H1 (cell line): ENCODE measurements at regions not wholly inside any gene's neighbourhood (a gene's known extent, or its start where the extent isn't known, plus 50 kb on each side); places are given as distances from the start of the nearest gene placed in this dataset.
A peak's percentile ranks its signal among the peaks of the same experiment; 100 is the strongest.

ENCODE experiments used
- CTCF ChIA-PET: fragments of 300-600 bp; sonication (Branson Sonifier 250); formaldehyde crosslinking; loops from one replicate; lab custom pipeline; 2021; ENCODE audit not compliant: partially characterized antibody; lab: Charles Lee
- POLR2A ChIA-PET: fragments of 300-600 bp; sonication (Branson Sonifier 250); formaldehyde crosslinking; loops from one replicate; lab custom pipeline; 2021; ENCODE audit warnings: inconsistent platforms; ENCODE audit not compliant: partially characterized antibody; lab: Charles Lee
- DNase-seq, 2 experiments: peaks; one replicate each; pipeline versions ENCODE4 v3.0.0 to v3.0.0-alpha.2; 2010 to 2022; ENCODE audit warnings: low spot score in 2 of 2, low read depth in 1 of 2, mixed read lengths in 1 of 2
- FAIRE-seq: peaks from 2 replicates; lab custom pipeline; 2011; peaks lifted over from hg19 to GRCh38; lab: Jason Lieb, UNC
- H2AFZ ChIP-seq: 2 replicates; pipeline ENCODE4 v1.8.1; 2012; ENCODE audit warnings: low read length, inconsistent platforms
- H2AK5ac ChIP-seq: 2 replicates; pipeline ENCODE4 v1.6.1; 2013; ENCODE audit warnings: low read depth, low read length
- H2BK120ac ChIP-seq: replicated peaks from 2 replicates; pipeline ENCODE3; 2013; ENCODE audit warnings: low read depth, low read length, inconsistent platforms
- H2BK12ac ChIP-seq: 2 replicates; pipeline ENCODE4 v1.6.1; 2013; ENCODE audit warnings: low read depth, low read length
- H2BK15ac ChIP-seq: 2 replicates; pipeline ENCODE4 v1.6.1; 2013; ENCODE audit warnings: low read length
- H2BK20ac ChIP-seq: 2 replicates; pipeline ENCODE4 v1.6.1; 2013; ENCODE audit warnings: low read length
- H2BK5ac ChIP-seq: 2 replicates; pipeline ENCODE4 v1.6.1; 2013; ENCODE audit warnings: low read depth, low read length
- H3K14ac ChIP-seq: 2 replicates; pipeline ENCODE4 v1.6.1; 2013; ENCODE audit warnings: inconsistent platforms; ENCODE audit not compliant: insufficient read length
- H3K18ac ChIP-seq: 2 replicates; pipeline ENCODE4 v1.6.1; 2013; ENCODE audit warnings: low read length; ENCODE audit errors: extremely low read depth
- H3K23ac ChIP-seq: 2 replicates; pipeline ENCODE4 v1.6.1; 2013; ENCODE audit warnings: inconsistent platforms; ENCODE audit not compliant: insufficient read length
- H3K23me2 ChIP-seq: 2 replicates; pipeline ENCODE4 v1.6.1; 2013; ENCODE audit warnings: low read depth, low read length
- H3K27ac ChIP-seq: 2 replicates; pipeline ENCODE4 v1.6.1; 2011; ENCODE audit warnings: low read depth, low read length, inconsistent platforms
- H3K27me3 ChIP-seq, 4 experiments: replicated peaks in 1 of 4; 1 replicate in 1 of 4; 2 replicates in 3 of 4; pipeline versions ENCODE4 v1.6.1 to v1.8.1; 2011 to 2013; ENCODE audit warnings: low read length in 3 of 4, mild to moderate bottlenecking in 3 of 4, inconsistent platforms in 2 of 4, mixed read lengths in 2 of 4, moderate library complexity in 1 of 4; ENCODE audit not compliant: control insufficient read depth in 3 of 4, insufficient read depth in 3 of 4; ENCODE audit errors: extremely low read depth in 1 of 4
- H3K36me3 ChIP-seq, 4 experiments: 2 replicates each; pipeline versions ENCODE4 v1.6.1 to v1.8.1; 2011 to 2013; ENCODE audit warnings: mild to moderate bottlenecking in 4 of 4, low read length in 3 of 4, moderate library complexity in 2 of 4, control low read depth in 1 of 4, inconsistent platforms in 1 of 4; ENCODE audit not compliant: insufficient read depth in 4 of 4, control insufficient read depth in 2 of 4
- H3K4ac ChIP-seq: replicated peaks from 2 replicates; pipeline ENCODE3; 2013; ENCODE audit warnings: low read length, low read depth, mixed read lengths, inconsistent platforms; ENCODE audit not compliant: insufficient read length
- H3K4me1 ChIP-seq, 4 experiments: replicated peaks in 1 of 4; 1 replicate in 1 of 4; 2 replicates in 3 of 4; pipeline versions ENCODE4 v1.6.1 to v1.8.1; 2011 to 2013; ENCODE audit warnings: low read length in 3 of 4, inconsistent platforms in 2 of 4, mixed read lengths in 1 of 4; ENCODE audit not compliant: insufficient read depth in 4 of 4, control insufficient read depth in 3 of 4
- H3K4me2 ChIP-seq, 2 experiments: 2 replicates each; pipeline versions ENCODE4 v1.6.1 to v1.8.1; 2011 to 2013; ENCODE audit warnings: low read depth in 2 of 2, low read length in 2 of 2, control low read depth in 1 of 2, inconsistent platforms in 1 of 2, mild to moderate bottlenecking in 1 of 2; ENCODE audit not compliant: insufficient read depth in 1 of 2
- H3K4me3 ChIP-seq, 4 experiments: fragments of 200-600, 300-600 bp in 1 of 4; sonication (generic), shearing (Covaris generic), sonication (Bioruptor Twin) in 1 of 4; 2 replicates each; pipeline versions ENCODE4 v1.5.1 to v1.8.1; 2011 to 2016; ENCODE audit warnings: low read length in 4 of 4, low read depth in 3 of 4, control low read depth in 2 of 4, inconsistent platforms in 2 of 4, mild to moderate bottlenecking in 2 of 4, mixed read lengths in 1 of 4, moderate library complexity in 1 of 4; ENCODE audit not compliant: insufficient read depth in 2 of 4; ENCODE audit errors: extremely low read depth in 1 of 4
- H3K56ac ChIP-seq: replicated peaks from 2 replicates; pipeline ENCODE3; 2013; ENCODE audit warnings: low read depth, mild to moderate bottlenecking, mixed read lengths, low read length, inconsistent platforms; ENCODE audit not compliant: insufficient read length
- H3K79me1 ChIP-seq: 2 replicates; pipeline ENCODE4 v1.6.1; 2013; ENCODE audit warnings: low read depth, low read length, control low read depth
- H3K79me2 ChIP-seq, 2 experiments: 2 replicates each; pipeline versions ENCODE4 v1.6.1 to v1.8.1; 2012 to 2013; ENCODE audit warnings: low read length in 2 of 2, mild to moderate bottlenecking in 2 of 2, inconsistent platforms in 1 of 2; ENCODE audit not compliant: insufficient read depth in 2 of 2, control insufficient read depth in 1 of 2
- H3K9ac ChIP-seq, 4 experiments: replicated peaks in 1 of 4; 1 replicate in 1 of 4; 2 replicates in 3 of 4; pipeline versions ENCODE4 v1.6.1 to v1.8.1; 2011 to 2013; ENCODE audit warnings: low read depth in 3 of 4, low read length in 3 of 4, control low read depth in 2 of 4, mild to moderate bottlenecking in 2 of 4, moderate library complexity in 2 of 4, inconsistent platforms in 1 of 4; ENCODE audit errors: extremely low read depth in 1 of 4
- H3K9me3 ChIP-seq, 2 experiments: 2 replicates each; pipeline versions ENCODE4 v1.6.1 to v1.8.1; 2012 to 2013; ENCODE audit warnings: mild to moderate bottlenecking in 2 of 2, moderate library complexity in 2 of 2, control low read depth in 1 of 2, inconsistent platforms in 1 of 2, low read depth in 1 of 2, low read length in 1 of 2, mixed read lengths in 1 of 2; ENCODE audit not compliant: insufficient read depth in 2 of 2
- H4K20me1 ChIP-seq, 2 experiments: replicated peaks in 1 of 2; 2 replicates each; pipeline versions ENCODE3 to v1.8.1; 2011 to 2013; ENCODE audit warnings: inconsistent platforms in 2 of 2, low read length in 2 of 2, mild to moderate bottlenecking in 1 of 2; ENCODE audit not compliant: insufficient read depth in 2 of 2, control insufficient read depth in 1 of 2
- H4K5ac ChIP-seq: 2 replicates; pipeline ENCODE4 v1.6.1; 2013; ENCODE audit warnings: low read length, low read depth, mixed read lengths, inconsistent platforms; ENCODE audit not compliant: insufficient read length
- H4K8ac ChIP-seq: 2 replicates; pipeline ENCODE4 v1.8.0; 2013; ENCODE audit warnings: mild to moderate bottlenecking, moderate library complexity, low read length, inconsistent platforms; ENCODE audit not compliant: insufficient read depth; ENCODE audit errors: extremely low read depth
- H4K91ac ChIP-seq: replicated peaks from 2 replicates; pipeline ENCODE3; 2013; ENCODE audit warnings: low read length, mixed read lengths, inconsistent platforms; ENCODE audit not compliant: insufficient read length
- ASH2L ChIP-seq: fragments of 200-600, 300-600 bp; sonication (generic); IDR thresholded peaks from one replicate; pipeline ENCODE4 v1.7.1; 2017; ENCODE audit warnings: low read length
- CBX8 ChIP-seq: fragments of 300-800, 300-1000 bp; sonication (generic); IDR thresholded peaks from 2 replicates; pipeline ENCODE4 v1.7.1; 2016; ENCODE audit warnings: low read depth, low read length, borderline replicate concordance
- RBBP5 ChIP-seq: IDR thresholded peaks from 2 replicates; pipeline ENCODE4 v1.7.1; 2012; ENCODE audit warnings: low read depth, mild to moderate bottlenecking, inconsistent platforms, low read length, moderate library complexity, borderline replicate concordance
- SP1 ChIP-seq: IDR thresholded peaks from 2 replicates; pipeline ENCODE4 v1.6.1; 2011; ENCODE audit warnings: low read depth, low read length
- SP2 ChIP-seq: IDR thresholded peaks from 2 replicates; pipeline ENCODE4 v1.6.1; 2012; ENCODE audit warnings: mild to moderate bottlenecking, low read length, inconsistent platforms
- SUZ12 ChIP-seq: fragments of 200-600 bp; sonication (generic); IDR thresholded peaks from 2 replicates; pipeline ENCODE4 v1.6.1; 2012; ENCODE audit warnings: mild to moderate bottlenecking, inconsistent platforms, low read length, moderate library complexity, mixed read lengths
- WGBS, 2 experiments: shearing (Covaris generic) in 1 of 2; methylation state at CpG; one replicate each; pipeline versions ENCODE4 v1.1.6 to v1.1.7; 2013 to 2015; ENCODE audit warnings: low lambda C conversion rate in 2 of 2, mixed read lengths in 2 of 2, inconsistent platforms in 1 of 2, low coverage in 1 of 2, missing lambda C conversion rate in 1 of 2; ENCODE audit not compliant: insufficient replicate concordance in 2 of 2, insufficient coverage in 1 of 2, insufficient read length in 1 of 2; ENCODE audit errors: extremely low coverage in 1 of 2, missing lambda C conversion rate in 1 of 2; 5-methylcytosine and 5-hydroxymethylcytosine counted together
- TF ChIP-seq, protein P1 (sequence below), 3 experiments: IDR thresholded peaks; 1 replicate in 2 of 3; 2 replicates in 1 of 3; pipeline versions ENCODE4 v1.5.1 to v1.6.1; 2011; ENCODE audit warnings: low read length in 3 of 3, mild to moderate bottlenecking in 3 of 3, inconsistent platforms in 2 of 3, low read depth in 1 of 3, moderate library complexity in 1 of 3; ENCODE audit not compliant: insufficient read depth in 1 of 3; ENCODE audit errors: control extremely low read depth in 1 of 3

DNA sequence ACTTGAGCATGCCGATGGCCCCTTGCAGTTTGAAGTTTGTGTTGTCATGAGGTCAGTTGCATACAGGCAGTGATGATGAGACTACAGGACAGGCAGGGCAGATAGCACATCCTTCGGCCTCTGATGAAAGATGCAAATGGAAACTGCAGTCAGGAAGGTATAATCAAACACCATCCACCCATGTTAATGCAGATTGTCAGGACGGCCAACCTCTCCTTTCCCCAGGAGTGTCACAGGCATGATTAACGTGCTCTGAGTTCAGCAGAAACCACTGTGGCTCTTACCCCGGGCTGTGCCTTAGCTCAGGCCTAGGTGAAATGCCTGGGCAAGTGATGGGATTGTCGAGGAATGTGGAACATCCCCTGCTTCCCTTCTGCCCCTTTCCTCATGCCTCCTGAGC is 893.5 kb upstream of the RBFOX1 start:
- FAIRE-seq: no peak
- Histone ChIP-seq H3K9me3 (no peaks in the 10 kb centered on the region; a peak in 1 of 4 replicates), H3K79me1 (no peaks in the 10 kb centered on the region), H2BK120ac (no peak overlapping the region), H3K36me3 (no peaks in the 10 kb centered on the region), H3K27me3 (no peaks in the 10 kb centered on the region), H3K18ac (no peak overlapping the region), H4K20me1 (no peaks in the 10 kb centered on the region), H3K9ac (no peak overlapping the region), H2BK5ac (no peak overlapping the region), H2AFZ (no peak overlapping the region), H2BK12ac (peak overlapping the region; percentile 18; the same call in 1 of the 2 replicates), H4K8ac (no peak overlapping the region), H3K4me2 (no peak overlapping the region), H3K23me2 (peaks cover 2% of the 10 kb centered on the region; the same call in 1 of the 2 replicates), H2BK20ac (no peak overlapping the region), H3K4me3 (no peak overlapping the region), H3K23ac (no peak overlapping the region), H3K4ac (no peak overlapping the region), H4K5ac (no peak overlapping the region), H2BK15ac (no peak overlapping the region), H3K27ac (no peak overlapping the region), H3K14ac (no peak overlapping the region), H4K91ac (peak overlapping the region; percentile 12), H3K79me2 (no peaks in the 10 kb centered on the region), H3K56ac (no peak overlapping the region)
- POLR2A ChIA-PET: interaction anchor here (0.6 kb wide), 1 partner anchor 177 kb away, joined by 3 read pairs; no protein-coding TSS in a partner anchor
- CTCF ChIA-PET: no interaction called here
- no peak for DNase-seq
- no peak for TF ChIP-seq SP1
- no peak for TF ChIP-seq ASH2L
- TF ChIP-seq, protein P1, sequence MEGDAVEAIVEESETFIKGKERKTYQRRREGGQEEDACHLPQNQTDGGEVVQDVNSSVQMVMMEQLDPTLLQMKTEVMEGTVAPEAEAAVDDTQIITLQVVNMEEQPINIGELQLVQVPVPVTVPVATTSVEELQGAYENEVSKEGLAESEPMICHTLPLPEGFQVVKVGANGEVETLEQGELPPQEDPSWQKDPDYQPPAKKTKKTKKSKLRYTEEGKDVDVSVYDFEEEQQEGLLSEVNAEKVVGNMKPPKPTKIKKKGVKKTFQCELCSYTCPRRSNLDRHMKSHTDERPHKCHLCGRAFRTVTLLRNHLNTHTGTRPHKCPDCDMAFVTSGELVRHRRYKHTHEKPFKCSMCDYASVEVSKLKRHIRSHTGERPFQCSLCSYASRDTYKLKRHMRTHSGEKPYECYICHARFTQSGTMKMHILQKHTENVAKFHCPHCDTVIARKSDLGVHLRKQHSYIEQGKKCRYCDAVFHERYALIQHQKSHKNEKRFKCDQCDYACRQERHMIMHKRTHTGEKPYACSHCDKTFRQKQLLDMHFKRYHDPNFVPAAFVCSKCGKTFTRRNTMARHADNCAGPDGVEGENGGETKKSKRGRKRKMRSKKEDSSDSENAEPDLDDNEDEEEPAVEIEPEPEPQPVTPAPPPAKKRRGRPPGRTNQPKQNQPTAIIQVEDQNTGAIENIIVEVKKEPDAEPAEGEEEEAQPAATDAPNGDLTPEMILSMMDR (IDR thresholded peaks at IDR 0.05; ENCODE audit: control extremely low read depth in 1 of 3, insufficient read depth in 1 of 3, low read depth in 1 of 3, low read length in 3 of 3): no peak
- TF ChIP-seq CBX8: no peak
- TF ChIP-seq SUZ12: no peak
- no peak for TF ChIP-seq RBBP5
- no peak for TF ChIP-seq SP2
- TF ChIP-seq, all 59 proteins: peak for 0
- no peaks in the 10 kb centered on the region for H3K4me1 ChIP-seq
- WGBS, 2 experiments: 85% methylated on average over 6 of the region's 6 CpGs; no CpG with 5 or more reads in 1 of the 2 experiments
- H2AK5ac ChIP-seq: no peak overlapping the region
